ENCODE measurements at regions not wholly inside any gene's neighbourhood (a gene's known extent, or its start where the extent isn't known, plus 50 kb on each side); places are given as distances from the start of the nearest gene placed in this dataset.

DNA sequence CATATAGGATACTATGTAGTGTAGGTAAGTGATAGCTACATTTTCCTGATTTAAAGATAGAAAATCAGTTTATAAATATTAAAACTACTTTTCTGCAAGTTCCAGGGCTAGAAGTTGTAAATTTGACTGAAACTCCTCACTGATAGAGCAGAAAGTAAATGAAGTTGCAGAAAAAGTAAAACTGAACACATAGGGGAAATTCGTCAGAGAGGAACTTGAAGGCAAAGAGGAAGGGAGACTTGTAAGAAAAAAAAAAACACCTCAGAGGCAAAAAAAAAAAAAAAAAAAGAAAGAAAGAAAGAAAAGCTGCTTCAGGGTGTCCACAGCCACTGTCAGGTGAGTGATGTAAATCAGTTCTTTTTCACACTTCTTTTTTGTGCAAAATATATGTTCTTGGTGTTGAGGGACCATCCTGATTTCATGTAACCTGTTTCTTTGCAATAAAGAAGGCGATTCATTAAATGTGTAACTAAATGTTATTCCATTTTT is 336.2 kb upstream of the ZNF462 start:
- TF ChIP-seq, protein P1, sequence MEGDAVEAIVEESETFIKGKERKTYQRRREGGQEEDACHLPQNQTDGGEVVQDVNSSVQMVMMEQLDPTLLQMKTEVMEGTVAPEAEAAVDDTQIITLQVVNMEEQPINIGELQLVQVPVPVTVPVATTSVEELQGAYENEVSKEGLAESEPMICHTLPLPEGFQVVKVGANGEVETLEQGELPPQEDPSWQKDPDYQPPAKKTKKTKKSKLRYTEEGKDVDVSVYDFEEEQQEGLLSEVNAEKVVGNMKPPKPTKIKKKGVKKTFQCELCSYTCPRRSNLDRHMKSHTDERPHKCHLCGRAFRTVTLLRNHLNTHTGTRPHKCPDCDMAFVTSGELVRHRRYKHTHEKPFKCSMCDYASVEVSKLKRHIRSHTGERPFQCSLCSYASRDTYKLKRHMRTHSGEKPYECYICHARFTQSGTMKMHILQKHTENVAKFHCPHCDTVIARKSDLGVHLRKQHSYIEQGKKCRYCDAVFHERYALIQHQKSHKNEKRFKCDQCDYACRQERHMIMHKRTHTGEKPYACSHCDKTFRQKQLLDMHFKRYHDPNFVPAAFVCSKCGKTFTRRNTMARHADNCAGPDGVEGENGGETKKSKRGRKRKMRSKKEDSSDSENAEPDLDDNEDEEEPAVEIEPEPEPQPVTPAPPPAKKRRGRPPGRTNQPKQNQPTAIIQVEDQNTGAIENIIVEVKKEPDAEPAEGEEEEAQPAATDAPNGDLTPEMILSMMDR (IDR thresholded peaks at IDR 0.05) = no peak
- no peak for TF ChIP-seq POLR2A (IDR thresholded peaks at IDR 0.05)
